ENCODE measurements at regions not wholly inside any gene's neighbourhood (a gene's known extent, or its start where the extent isn't known, plus 50 kb on each side); places are given as distances from the start of the nearest gene placed in this dataset.

- TF ChIP-seq ATF2 (tag by site-specific recombination; IDR thresholded peaks at IDR 0.05; ENCODE audit: low read depth): no peak
- no peak for TF ChIP-seq ZNF184 (tag by site-specific recombination; IDR thresholded peaks at IDR 0.05)
These were observed 116.1 kb downstream of the UQCRFS1 start for GRCh38 chr19:29096896-29097295.
